ENCODE measurements at regions not wholly inside any gene's neighbourhood (a gene's known extent, or its start where the extent isn't known, plus 50 kb on each side); places are given as distances from the start of the nearest gene placed in this dataset.

GRCh38 chr11:113569391-113569790 lies 94.2 kb upstream of the DRD2 start:
- intact Hi-C loops (cut with DNase I) = no loop called here
- Histone ChIP-seq H3K4me1 (no peaks in the 10 kb centered on the region), H3K27me3 (ENCODE audit: insufficient read depth in 3 of 3, low read length in 2 of 3) (no peaks in the 10 kb centered on the region), H3K27ac (no peak overlapping the region), H3K4me3 (no peak overlapping the region), H3K36me3 (ENCODE audit: insufficient read depth in 1 of 2, low read depth in 1 of 2) (no peaks in the 10 kb centered on the region), H3K9me3 (no peaks in the 10 kb centered on the region)
- DNase-seq = no peak
- no peak for TF ChIP-seq CTCF (IDR thresholded peaks at IDR 0.05)
- 83 to 91% (median 88%) methylated on average over 3 of the region's 3 CpGs for WGBS, 3 donors
- no peak for ATAC-seq

- Histone ChIP-seq H3K36me3 (ENCODE audit: insufficient read depth in 1 of 2, low read depth in 1 of 2) (no peaks in the 10 kb centered on the region), H3K4me3 (no peak overlapping the region), H3K27me3 (ENCODE audit: insufficient read depth in 3 of 3, low read length in 2 of 3) (no peaks in the 10 kb centered on the region), H3K4me1 (no peaks in the 10 kb centered on the region), H3K9me3 (no peaks in the 10 kb centered on the region), H3K27ac (no peak overlapping the region)
- DNase-seq = no peak
- no peak for TF ChIP-seq CTCF (IDR thresholded peaks at IDR 0.05)
- intact Hi-C loops (cut with DNase I) = no loop called here
- no peak for ATAC-seq
- WGBS, 3 donors = 63 to 83% (median 65%) methylated on average over 3 to 4 of the region's 4 CpGs
Measured at GRCh38 chr11:113568566-113568965, 93.4 kb upstream of the DRD2 start.

- WGBS, 3 donors = 50 to 57% (median 55%) methylated on average over 11 of the region's 11 CpGs
- no peak for TF ChIP-seq CTCF (IDR thresholded peaks at IDR 0.05)
- no peaks in the 10 kb centered on the region for H3K4me1 ChIP-seq
- H3K36me3 ChIP-seq (ENCODE audit: insufficient read depth in 1 of 2, low read depth in 1 of 2) = no peaks in the 10 kb centered on the region
- ATAC-seq (no peak), DNase-seq (no peak)
- H3K27me3 ChIP-seq (ENCODE audit: insufficient read depth in 3 of 3, low read length in 2 of 3) = no peaks in the 10 kb centered on the region
- H3K9me3 ChIP-seq = no peaks in the 10 kb centered on the region
- intact Hi-C loops (cut with DNase I) = no loop called here
- no peak overlapping the region for H3K27ac ChIP-seq
- H3K4me3 ChIP-seq = no peak overlapping the region
Measured at GRCh38 chr11:113567867-113568544, 92.8 kb upstream of the DRD2 start.

GRCh38 chr11:113567097-113567496 lies 91.9 kb upstream of the DRD2 start:
- Histone ChIP-seq H3K36me3 (ENCODE audit: insufficient read depth in 1 of 2, low read depth in 1 of 2) (no peaks in the 10 kb centered on the region), H3K4me1 (no peaks in the 10 kb centered on the region), H3K27me3 (ENCODE audit: insufficient read depth in 3 of 3, low read length in 2 of 3) (no peaks in the 10 kb centered on the region), H3K4me3 (no peak overlapping the region), H3K27ac (no peak overlapping the region), H3K9me3 (no peaks in the 10 kb centered on the region)
- no peak for ATAC-seq
- 89 to 92% (median 90%) methylated on average over 7 of the region's 7 CpGs for WGBS, 3 donors
- DNase-seq = no peak
- intact Hi-C loops (cut with DNase I) = no loop called here
- TF ChIP-seq CTCF (IDR thresholded peaks at IDR 0.05) = no peak

GRCh38 chr11:113564527-113565130 lies 89.4 kb upstream of the DRD2 start:
- WGBS, 3 donors = 32 to 47% (median 41%) methylated on average over 4 of the region's 4 CpGs
- TF ChIP-seq CTCF (IDR thresholded peaks at IDR 0.05) = no peak
- intact Hi-C loops (cut with DNase I) = no loop called here
- peak in 1 of 4 donors; percentile 43 for ATAC-seq
- Histone ChIP-seq H3K9me3 (no peaks in the 10 kb centered on the region), H3K27ac (no peak overlapping the region), H3K4me3 (no peak overlapping the region), H3K36me3 (ENCODE audit: insufficient read depth in 1 of 2, low read depth in 1 of 2) (no peaks in the 10 kb centered on the region), H3K27me3 (ENCODE audit: insufficient read depth in 3 of 3, low read length in 2 of 3) (no peaks in the 10 kb centered on the region), H3K4me1 (no peaks in the 10 kb centered on the region)
- no peak for DNase-seq
